ENCODE measurements at regions not wholly inside any gene's neighbourhood (a gene's known extent, or its start where the extent isn't known, plus 50 kb on each side); places are given as distances from the start of the nearest gene placed in this dataset.
A peak's percentile ranks its signal among the peaks of the same experiment; 100 is the strongest.
"Not testable (repeated sequence)": the region's sequence is repeated elsewhere in the genome, so short reads cannot be mapped to it uniquely, and the experiment has no call there.

- TF ChIP-seq ZFP3 (CRISPR knock-in tag; IDR thresholded peaks at IDR 0.05) (no peak), ZNF565 (CRISPR knock-in tag; conservative IDR thresholded peaks at IDR 0.05; ENCODE audit: low read depth) (no peak), ZFP30 (CRISPR knock-in tag; IDR thresholded peaks at IDR 0.05) (no peak), RARB (CRISPR knock-in tag; IDR thresholded peaks at IDR 0.05) (no peak), ZNF8 (CRISPR knock-in tag; IDR thresholded peaks at IDR 0.05) (no peak), ZC3H10 (CRISPR knock-in tag; IDR thresholded peaks at IDR 0.05) (no peak), BACH2 (CRISPR knock-in tag; IDR thresholded peaks at IDR 0.05; ENCODE audit: borderline replicate concordance) (no peak), PATZ1 (CRISPR knock-in tag; IDR thresholded peaks at IDR 0.05; ENCODE audit: borderline replicate concordance) (no peak), CSRNP3 (CRISPR knock-in tag; IDR thresholded peaks at IDR 0.05) (no peak)
- ATAC-seq, result no peak
Measured at GRCh38 chr5:89638871-89639270, 755.9 kb upstream of the MEF2C start.

GRCh38 chr5:89634176-89634575, 751.2 kb upstream of the MEF2C start:
- not testable (repeated sequence) for ATAC-seq

- ATAC-seq, result not testable (repeated sequence)
Measured at GRCh38 chr5:89630064-89630463, 747.1 kb upstream of the MEF2C start.

- TF ChIP-seq ZNF8 (CRISPR knock-in tag; IDR thresholded peaks at IDR 0.05), result peak; percentile 69
- no peak for TF ChIP-seq OSR1 (CRISPR knock-in tag; IDR thresholded peaks at IDR 0.05)
- ATAC-seq, result no peak
Measured at GRCh38 chr5:89628876-89629635, 746.1 kb upstream of the MEF2C start.

- no peak for ATAC-seq
- no peak for TF ChIP-seq ZNF8 (CRISPR knock-in tag; IDR thresholded peaks at IDR 0.05)
- TF ChIP-seq BACH2 (CRISPR knock-in tag; IDR thresholded peaks at IDR 0.05; ENCODE audit: borderline replicate concordance), result no peak
- no peak for TF ChIP-seq RARB (CRISPR knock-in tag; IDR thresholded peaks at IDR 0.05)
- TF ChIP-seq TCF4 (CRISPR knock-in tag; IDR thresholded peaks at IDR 0.05; ENCODE audit: borderline replicate concordance), result peak; percentile 20; the same call in 1 of the 2 replicates
- no peak for TF ChIP-seq CSRNP3 (CRISPR knock-in tag; IDR thresholded peaks at IDR 0.05)
- TF ChIP-seq TOX (CRISPR knock-in tag; IDR thresholded peaks at IDR 0.05; ENCODE audit: borderline replicate concordance), result no peak
- TF ChIP-seq PATZ1 (CRISPR knock-in tag; IDR thresholded peaks at IDR 0.05; ENCODE audit: borderline replicate concordance), result no peak
- 0 out of 2 replicates have a peak, but pooled peaks have one; percentile 59 for TF ChIP-seq GLIS3 (CRISPR knock-in tag; IDR thresholded peaks at IDR 0.05)
- TF ChIP-seq ZFP3 (CRISPR knock-in tag; IDR thresholded peaks at IDR 0.05), result no peak
- no peak for TF ChIP-seq ESRRG (CRISPR knock-in tag; IDR thresholded peaks at IDR 0.05)
- no peak for TF ChIP-seq POU6F1 (CRISPR knock-in tag; IDR thresholded peaks at IDR 0.05; ENCODE audit: borderline replicate concordance, low read depth)
- no peak for TF ChIP-seq CSDC2 (CRISPR knock-in tag; IDR thresholded peaks at IDR 0.05)
- TF ChIP-seq SNAI2 (CRISPR knock-in tag; IDR thresholded peaks at IDR 0.05), result peak; percentile 24; the same call in 1 of the 2 replicates
- TF ChIP-seq ZNF565 (CRISPR knock-in tag; conservative IDR thresholded peaks at IDR 0.05; ENCODE audit: low read depth), result no peak
- no peak for TF ChIP-seq CREB5 (CRISPR knock-in tag; IDR thresholded peaks at IDR 0.05; ENCODE audit: low read depth)
- no peak for TF ChIP-seq ZC3H10 (CRISPR knock-in tag; IDR thresholded peaks at IDR 0.05)
- TF ChIP-seq ARNTL (CRISPR knock-in tag; IDR thresholded peaks at IDR 0.05; ENCODE audit: borderline replicate concordance, low read depth), result no peak
- no peak for TF ChIP-seq ZFP30 (CRISPR knock-in tag; IDR thresholded peaks at IDR 0.05)
- TF ChIP-seq ZNF70 (CRISPR knock-in tag; IDR thresholded peaks at IDR 0.05), result no peak
- peak; percentile 72 for TF ChIP-seq ISL1 (CRISPR knock-in tag; IDR thresholded peaks at IDR 0.05)
- TF ChIP-seq OSR1 (CRISPR knock-in tag; IDR thresholded peaks at IDR 0.05), result no peak
Measured at GRCh38 chr5:89615839-89616518, 733.0 kb upstream of the MEF2C start.
